ENCODE measurements at regions not wholly inside any gene's neighbourhood (a gene's known extent, or its start where the extent isn't known, plus 50 kb on each side); places are given as distances from the start of the nearest gene placed in this dataset.

DNA sequence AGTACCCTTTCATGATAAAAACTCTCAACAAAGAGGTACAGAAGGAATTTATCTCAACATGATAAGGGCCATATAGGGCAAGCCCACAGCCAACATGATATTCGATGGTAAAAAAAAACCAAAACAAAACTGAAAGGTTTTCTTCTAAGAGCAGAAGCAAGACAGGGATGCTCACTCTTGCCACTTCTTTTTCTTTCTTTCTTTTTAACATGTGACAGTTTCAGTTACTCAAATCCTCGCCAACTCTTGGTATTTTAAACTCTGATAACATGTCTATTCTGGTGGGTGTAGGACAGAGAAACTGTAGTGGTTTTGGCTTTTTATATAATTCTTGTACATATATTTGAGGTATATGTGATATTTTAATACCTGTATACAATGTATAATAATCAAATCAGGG lies 74.0 kb upstream of the NMNAT3 start:
- Mint-ChIP-seq H3K4me3 (ENCODE audit: unreplicated experiment) (no peak overlapping the region), H3K4me1 (ENCODE audit: low read depth) (no peaks in the 10 kb centered on the region), H3K27me3 (ENCODE audit: low read depth) (no peaks in the 10 kb centered on the region), H3K9me3 (ENCODE audit: low read depth) (peaks cover 34% of the 10 kb centered on the region), H3K27ac (ENCODE audit: unreplicated experiment) (no peak overlapping the region), H3K36me3 (ENCODE audit: low read depth) (peaks cover 8% of the 10 kb centered on the region)
- DNase-seq (ENCODE audit: low spot score), result no peak
- TF ChIP-seq, protein P1, sequence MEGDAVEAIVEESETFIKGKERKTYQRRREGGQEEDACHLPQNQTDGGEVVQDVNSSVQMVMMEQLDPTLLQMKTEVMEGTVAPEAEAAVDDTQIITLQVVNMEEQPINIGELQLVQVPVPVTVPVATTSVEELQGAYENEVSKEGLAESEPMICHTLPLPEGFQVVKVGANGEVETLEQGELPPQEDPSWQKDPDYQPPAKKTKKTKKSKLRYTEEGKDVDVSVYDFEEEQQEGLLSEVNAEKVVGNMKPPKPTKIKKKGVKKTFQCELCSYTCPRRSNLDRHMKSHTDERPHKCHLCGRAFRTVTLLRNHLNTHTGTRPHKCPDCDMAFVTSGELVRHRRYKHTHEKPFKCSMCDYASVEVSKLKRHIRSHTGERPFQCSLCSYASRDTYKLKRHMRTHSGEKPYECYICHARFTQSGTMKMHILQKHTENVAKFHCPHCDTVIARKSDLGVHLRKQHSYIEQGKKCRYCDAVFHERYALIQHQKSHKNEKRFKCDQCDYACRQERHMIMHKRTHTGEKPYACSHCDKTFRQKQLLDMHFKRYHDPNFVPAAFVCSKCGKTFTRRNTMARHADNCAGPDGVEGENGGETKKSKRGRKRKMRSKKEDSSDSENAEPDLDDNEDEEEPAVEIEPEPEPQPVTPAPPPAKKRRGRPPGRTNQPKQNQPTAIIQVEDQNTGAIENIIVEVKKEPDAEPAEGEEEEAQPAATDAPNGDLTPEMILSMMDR (IDR thresholded peaks at IDR 0.05), result no peak

DNA sequence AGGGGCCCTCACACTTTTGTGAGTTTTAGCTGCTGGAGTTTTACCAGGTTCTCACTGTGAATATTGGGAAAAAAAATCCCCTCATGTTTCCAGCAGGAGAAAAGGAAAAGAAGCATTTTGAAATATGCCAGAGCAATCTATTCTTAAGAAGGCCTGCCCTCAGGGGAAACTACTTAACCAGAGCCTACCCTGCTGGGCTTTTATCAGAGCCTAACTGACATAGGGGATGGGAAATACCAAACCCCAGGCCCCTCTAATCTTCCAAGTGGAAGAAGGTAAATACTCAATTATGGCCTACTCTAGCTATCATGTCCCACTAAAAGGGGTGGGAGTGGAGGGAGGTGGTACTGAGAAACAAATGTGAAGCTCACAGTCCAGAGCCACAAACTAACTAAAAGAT lies 68.7 kb upstream of the NMNAT3 start:
- Mint-ChIP-seq H3K27ac (ENCODE audit: unreplicated experiment) (no peak overlapping the region), H3K9me3 (ENCODE audit: low read depth) (peaks cover 34% of the 10 kb centered on the region), H3K27me3 (ENCODE audit: low read depth) (peaks cover 3% of the 10 kb centered on the region), H3K36me3 (ENCODE audit: low read depth) (peaks cover 8% of the 10 kb centered on the region), H3K4me1 (ENCODE audit: low read depth) (peaks cover 4% of the 10 kb centered on the region), H3K4me3 (ENCODE audit: unreplicated experiment) (no peak overlapping the region)
- TF ChIP-seq, protein P1 (IDR thresholded peaks at IDR 0.05), result no peak
- DNase-seq (ENCODE audit: low spot score), result no peak

DNA sequence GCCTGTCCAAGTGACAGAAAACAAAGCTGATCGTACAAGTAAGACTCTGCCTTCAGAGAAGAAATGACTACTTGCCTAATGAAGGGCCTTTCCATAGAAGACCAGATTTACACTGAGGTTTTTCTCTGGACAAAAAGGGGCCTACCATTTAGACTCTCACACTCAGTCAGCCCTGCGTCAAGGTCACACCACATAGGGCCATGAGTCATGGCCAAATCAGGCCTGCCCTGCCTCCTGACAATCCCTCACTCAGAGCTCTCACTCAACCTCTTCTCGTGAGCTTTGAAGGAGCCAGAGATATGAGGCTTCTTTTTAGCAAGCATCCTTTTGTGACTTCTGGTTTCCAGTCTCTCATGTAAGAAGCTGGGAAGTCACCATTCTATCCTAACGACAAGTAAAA lies 68.1 kb upstream of the NMNAT3 start:
- H3K36me3 Mint-ChIP-seq (ENCODE audit: low read depth), result peaks cover 6% of the 10 kb centered on the region
- peak overlapping the region; percentile 33 for H3K27ac Mint-ChIP-seq (ENCODE audit: unreplicated experiment)
- peaks cover 31% of the 10 kb centered on the region for H3K9me3 Mint-ChIP-seq (ENCODE audit: low read depth)
- H3K4me3 Mint-ChIP-seq (ENCODE audit: unreplicated experiment), result no peak overlapping the region
- DNase-seq (ENCODE audit: low spot score), result no peak
- peaks cover 3% of the 10 kb centered on the region for H3K27me3 Mint-ChIP-seq (ENCODE audit: low read depth)
- H3K4me1 Mint-ChIP-seq (ENCODE audit: low read depth), result peaks cover 4% of the 10 kb centered on the region
- TF ChIP-seq, protein P1 (IDR thresholded peaks at IDR 0.05), result no peak

DNA sequence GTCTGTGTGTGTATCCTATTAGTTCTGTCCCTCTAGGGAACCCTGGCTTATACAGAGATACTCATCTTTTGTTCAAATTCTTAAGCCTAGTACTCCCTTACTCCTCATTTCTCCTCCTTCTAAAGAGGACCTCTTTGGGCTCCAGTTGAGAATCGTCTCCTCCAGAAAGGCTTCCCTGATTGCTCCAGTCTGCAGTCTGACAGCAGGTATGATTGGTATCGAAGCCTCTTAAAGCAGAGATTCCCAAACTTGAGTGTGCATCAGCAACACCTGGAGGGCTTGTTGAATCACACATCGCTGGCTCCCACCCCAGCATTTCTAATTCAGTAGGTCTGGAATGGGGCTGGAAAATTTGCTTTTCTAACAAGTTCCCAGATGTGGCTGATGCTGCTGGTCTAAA lies 60.9 kb upstream of the NMNAT3 start:
- Mint-ChIP-seq H3K9me3 (ENCODE audit: low read depth) (no peaks in the 10 kb centered on the region), H3K4me1 (ENCODE audit: low read depth) (no peaks in the 10 kb centered on the region), H3K36me3 (ENCODE audit: low read depth) (no peaks in the 10 kb centered on the region), H3K27ac (ENCODE audit: unreplicated experiment) (no peak overlapping the region), H3K27me3 (ENCODE audit: low read depth) (peaks cover 5% of the 10 kb centered on the region), H3K4me3 (ENCODE audit: unreplicated experiment) (no peak overlapping the region)
- no peak for DNase-seq (ENCODE audit: low spot score)
- TF ChIP-seq, protein P1 (IDR thresholded peaks at IDR 0.05), result no peak

DNA sequence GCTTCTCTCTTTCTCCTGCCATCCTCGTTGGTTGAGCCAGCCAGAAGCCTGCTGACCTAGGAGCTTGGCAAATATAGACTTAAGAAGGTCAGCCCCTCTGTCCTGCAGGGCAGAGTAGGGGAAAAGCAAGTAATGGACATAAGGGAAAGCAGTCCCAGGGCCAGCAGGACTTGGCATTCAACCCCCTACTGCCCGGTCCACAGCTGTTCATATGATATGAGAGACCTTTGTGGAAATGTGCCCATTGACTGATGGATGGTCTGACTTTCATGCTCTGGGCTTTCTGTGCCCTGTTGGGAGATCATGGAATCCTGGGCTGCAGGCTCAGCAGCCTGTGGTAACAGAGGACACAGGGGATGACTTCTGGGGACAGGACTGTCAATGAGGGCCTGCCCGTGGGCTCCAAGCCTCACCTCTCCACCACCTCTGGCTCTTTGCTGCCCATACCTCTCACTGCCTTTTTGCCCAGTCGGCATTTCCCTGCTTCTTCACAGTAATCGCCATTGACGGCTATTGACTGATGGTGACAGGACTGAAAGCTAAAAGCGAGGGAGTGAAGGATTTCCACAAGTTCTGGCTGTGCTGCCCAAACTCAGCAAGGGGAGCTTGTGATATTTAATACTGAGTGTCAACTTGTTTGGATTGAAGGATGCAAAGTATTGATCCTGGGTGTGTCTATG lies 60.0 kb upstream of the NMNAT3 start:
- no peak overlapping the region for H3K4me3 Mint-ChIP-seq (ENCODE audit: unreplicated experiment)
- H3K9me3 Mint-ChIP-seq (ENCODE audit: low read depth), result no peaks in the 10 kb centered on the region
- H3K36me3 Mint-ChIP-seq (ENCODE audit: low read depth), result no peaks in the 10 kb centered on the region
- peaks cover 10% of the 10 kb centered on the region for H3K27me3 Mint-ChIP-seq (ENCODE audit: low read depth)
- no peak for DNase-seq (ENCODE audit: low spot score)
- TF ChIP-seq, protein P1 (IDR thresholded peaks at IDR 0.05), result no peak
- H3K27ac Mint-ChIP-seq (ENCODE audit: unreplicated experiment), result no peak overlapping the region
- no peaks in the 10 kb centered on the region for H3K4me1 Mint-ChIP-seq (ENCODE audit: low read depth)
